Stimulated activated CD8-positive, alpha-beta memory T cell treated with anti-CD3 and anti-CD28 coated beads, Interleukin-15, amount 100 ng/mL, for 1 hour (primary cell): ENCODE measurements at regions not wholly inside any gene's neighbourhood (a gene's known extent, or its start where the extent isn't known, plus 50 kb on each side); places are given as distances from the start of the nearest gene placed in this dataset.

Experiments used
- DNase-seq: peaks from one replicate; pipeline ENCODE4 v3.0.0-alpha.2; 2020; ENCODE audit warnings: low read depth

- no peak for DNase-seq
Observed at GRCh38 chr19:28537896-28538295, 675.1 kb downstream of the UQCRFS1 start.

DNA sequence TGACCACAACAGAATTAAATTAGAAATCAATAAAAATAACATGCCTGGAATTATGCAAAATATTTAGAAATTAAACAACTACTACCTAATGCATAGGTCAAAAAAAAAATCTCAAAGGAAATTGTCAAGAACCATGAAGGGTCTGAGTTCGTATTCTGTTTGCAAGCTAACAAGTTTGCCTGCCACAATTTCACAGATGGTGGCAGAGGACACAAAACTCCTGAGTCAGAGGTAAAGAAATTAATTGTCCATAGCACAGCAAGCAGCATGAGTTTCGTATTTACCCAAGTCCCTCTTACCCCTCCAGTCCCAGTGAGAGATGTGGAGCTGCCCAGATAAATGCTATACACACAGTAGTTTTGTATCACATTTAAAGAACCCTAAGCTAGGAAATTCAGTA is 675.9 kb downstream of the UQCRFS1 start:
- no peak for DNase-seq

- no peak for DNase-seq
Observed at GRCh38 chr19:28535352-28535775, 677.6 kb downstream of the UQCRFS1 start.

- DNase-seq = no peak
Observed at GRCh38 chr19:28534766-28535351, 678.1 kb downstream of the UQCRFS1 start.

- no peak for DNase-seq
Observed at GRCh38 chr19:28532765-28533341, 680.1 kb downstream of the UQCRFS1 start.

- DNase-seq = no peak
Observed at GRCh38 chr19:28531979-28532378, 681.0 kb downstream of the UQCRFS1 start.

DNA sequence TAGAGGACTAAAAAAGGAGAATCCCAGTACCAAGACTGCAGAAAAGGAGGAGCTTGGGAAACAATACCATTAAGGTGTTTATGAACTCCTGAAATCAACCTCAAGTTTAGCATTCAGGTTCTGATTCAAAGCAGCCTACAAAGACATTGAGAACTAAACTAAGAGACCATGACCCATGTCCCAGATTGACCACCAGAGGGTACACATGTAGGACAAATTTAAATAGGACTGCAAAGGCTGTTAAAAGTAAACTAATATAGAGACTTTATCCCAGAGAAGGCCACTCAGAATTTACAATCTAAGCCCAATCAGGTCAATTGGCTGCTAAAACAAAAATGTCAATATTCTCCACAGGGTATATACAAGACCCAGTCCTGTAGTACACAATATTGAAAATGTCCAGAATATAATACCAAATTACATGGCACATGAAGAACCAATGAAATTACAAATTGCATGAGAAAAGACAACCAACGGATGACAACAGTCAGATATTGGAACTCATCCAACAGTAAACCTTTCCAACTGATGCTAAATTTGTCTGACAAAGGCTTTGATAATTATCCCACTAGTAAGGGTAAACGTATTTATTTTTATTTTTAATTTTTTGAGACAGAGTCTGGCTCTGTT is 682.4 kb downstream of the UQCRFS1 start:
- no peak for DNase-seq

DNA sequence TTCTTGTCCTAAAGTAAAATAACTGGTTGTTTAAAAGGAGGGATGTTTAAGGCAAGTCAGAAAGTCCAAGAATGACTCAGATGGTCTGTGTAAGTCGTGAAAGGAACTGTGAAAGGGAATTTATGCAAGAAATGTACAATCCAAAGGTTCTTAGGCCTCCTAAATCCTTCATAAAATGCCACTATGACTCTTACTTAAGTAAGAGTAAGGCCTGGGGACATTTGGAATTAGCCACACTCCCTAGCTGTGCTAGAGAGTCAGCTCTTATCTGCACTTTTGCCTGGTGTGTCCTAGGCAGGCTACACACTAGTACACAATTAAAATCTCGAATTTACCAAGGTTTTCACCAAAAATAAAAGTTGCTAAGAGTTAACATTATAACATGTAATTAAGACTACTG is 686.9 kb downstream of the UQCRFS1 start:
- DNase-seq = no peak

GRCh38 chr19:28523619-28524018 is 689.3 kb downstream of the UQCRFS1 start:
- DNase-seq = no peak

DNA sequence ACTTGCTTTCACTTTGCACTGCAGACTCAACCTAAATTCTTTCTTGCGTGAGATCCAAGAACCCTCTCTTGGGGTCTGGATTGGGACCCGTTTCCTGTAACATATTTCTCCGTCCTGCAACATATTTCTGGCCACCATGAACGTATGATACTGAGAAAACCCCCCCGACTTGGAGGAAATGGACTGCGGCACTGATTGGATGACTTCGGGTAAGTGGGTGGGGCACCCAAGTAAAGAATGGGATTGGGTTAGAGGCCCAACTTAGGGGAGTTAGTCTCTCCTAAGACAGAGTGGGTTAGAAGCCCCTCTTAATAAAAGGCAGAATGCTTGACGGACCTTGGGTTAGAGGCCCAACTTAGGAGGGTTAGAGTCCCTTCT is 690.4 kb downstream of the UQCRFS1 start:
- no peak for DNase-seq

DNA sequence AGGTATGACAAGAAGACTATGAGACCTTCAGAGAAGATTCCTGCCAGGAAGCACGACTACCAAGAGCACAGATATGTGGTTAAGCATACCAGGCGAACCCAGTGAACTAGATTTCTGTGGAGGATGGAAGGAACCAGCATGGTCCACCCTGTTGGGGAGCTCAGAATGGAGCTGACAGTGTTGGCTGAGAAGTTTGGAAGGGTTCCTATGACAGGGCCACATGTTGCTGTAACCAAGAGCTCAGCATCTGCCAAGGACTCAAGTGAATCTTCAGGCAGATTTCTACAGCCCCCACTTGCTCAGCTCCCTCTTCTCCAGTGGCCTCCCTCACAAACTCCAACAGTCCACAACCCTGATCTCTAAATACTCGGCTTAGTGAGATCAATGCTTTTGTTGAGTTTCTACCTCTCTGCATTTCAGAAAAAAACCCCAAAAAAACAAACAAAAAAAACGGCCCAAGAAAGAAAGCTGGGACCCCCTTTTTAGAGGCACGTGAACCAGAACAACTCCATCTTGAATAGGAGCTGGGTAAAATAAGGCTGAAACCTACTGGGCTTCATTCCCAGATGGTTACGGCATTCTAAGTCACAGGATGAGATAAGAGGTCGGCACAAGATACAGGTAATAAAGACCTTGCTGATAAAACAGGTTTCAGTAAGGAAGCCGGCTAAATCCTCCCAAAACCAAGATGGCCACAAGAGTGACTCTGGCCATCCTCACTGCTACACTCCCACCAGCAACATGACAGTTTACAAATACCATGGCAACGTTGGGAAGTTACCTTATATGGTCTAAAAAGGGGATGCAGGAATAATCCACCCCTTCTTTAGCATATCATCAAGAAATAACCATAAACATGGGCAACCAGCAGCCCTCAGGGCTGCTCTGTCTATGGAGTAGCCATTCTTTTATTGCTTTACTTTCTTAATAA is 691.1 kb downstream of the UQCRFS1 start:
- no peak for DNase-seq

DNA sequence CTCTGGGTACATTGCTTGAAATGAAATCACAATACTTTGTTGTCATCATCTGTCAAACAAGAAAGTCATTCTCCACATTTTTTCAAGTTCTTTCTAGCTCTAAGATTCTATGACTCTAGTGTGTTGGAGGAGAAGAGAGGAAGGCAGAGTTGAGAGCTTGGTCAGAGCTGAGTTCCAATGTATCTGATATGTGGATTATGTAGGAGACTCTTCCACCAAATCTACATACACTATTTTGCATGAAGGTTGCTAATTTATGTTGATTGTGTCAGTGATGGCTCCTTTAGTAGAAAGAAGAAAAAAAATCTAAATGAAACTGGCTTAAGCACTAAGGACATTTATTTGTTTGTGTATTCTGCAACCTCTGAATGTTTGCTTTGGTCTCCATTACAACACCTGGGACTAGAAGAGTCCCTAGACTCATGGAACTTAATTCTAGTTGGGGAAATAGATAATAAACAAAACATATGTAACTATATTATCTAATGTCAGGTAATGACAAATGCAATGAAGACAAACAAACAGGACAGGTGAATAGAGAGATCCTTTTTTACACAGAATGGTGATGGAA is 691.9 kb downstream of the UQCRFS1 start:
- no peak for DNase-seq

GRCh38 chr19:28519952-28520861 is 692.7 kb downstream of the UQCRFS1 start:
- DNase-seq = no peak

DNA sequence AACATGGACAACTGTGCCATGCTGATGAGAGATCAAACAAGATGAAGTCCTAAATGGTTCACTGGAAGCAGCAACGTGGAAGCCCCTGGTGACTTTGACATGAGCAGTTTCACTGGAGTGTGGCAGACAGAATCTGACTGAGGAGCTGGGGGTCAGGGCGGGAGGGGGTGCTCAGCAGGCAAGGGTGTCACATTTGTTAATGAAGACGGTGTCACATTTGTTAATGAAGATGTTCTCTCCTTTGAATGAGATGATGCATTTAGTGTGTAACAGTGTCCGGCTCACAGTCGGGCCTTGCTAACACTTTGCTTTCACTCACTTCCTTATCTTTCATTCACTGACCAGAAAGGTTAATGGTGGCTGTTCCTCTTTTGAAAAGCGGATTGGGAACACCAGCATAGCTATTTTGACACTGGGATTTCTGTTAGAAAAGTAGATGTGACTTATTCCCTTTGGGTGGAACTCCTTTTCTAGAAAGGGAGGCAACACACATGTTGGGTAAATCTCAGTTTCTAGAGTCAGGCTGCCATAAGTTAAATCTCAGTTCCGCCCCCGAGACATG is 693.7 kb downstream of the UQCRFS1 start:
- DNase-seq = no peak

GRCh38 chr19:28516415-28516872 is 696.5 kb downstream of the UQCRFS1 start:
- no peak for DNase-seq

DNA sequence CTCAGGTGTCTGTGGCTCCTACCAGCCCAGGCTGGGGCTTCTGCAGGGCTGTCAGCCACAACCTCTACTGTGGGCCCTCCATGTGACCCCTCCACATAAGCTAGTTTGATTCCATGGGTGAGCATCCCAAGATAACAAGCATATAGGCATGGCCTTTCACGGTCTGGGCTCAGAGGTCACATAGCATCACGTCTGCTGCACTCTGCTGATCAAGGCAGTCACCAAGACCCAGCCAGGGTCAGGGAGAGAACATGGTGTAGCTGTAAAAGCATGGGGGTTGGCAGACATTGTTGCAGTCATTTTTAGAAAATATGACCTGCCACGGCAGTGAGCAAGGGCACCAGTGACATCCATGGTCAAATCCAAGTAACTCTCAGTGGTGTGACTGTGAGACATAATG is 698.8 kb downstream of the UQCRFS1 start:
- no peak for DNase-seq

- no peak for DNase-seq
Observed at GRCh38 chr19:28511655-28512054, 701.3 kb downstream of the UQCRFS1 start.

GRCh38 chr19:28509079-28509895 is 703.7 kb downstream of the UQCRFS1 start:
- no peak for DNase-seq

- DNase-seq = no peak
Observed at GRCh38 chr19:28508666-28509065, 704.3 kb downstream of the UQCRFS1 start.

DNA sequence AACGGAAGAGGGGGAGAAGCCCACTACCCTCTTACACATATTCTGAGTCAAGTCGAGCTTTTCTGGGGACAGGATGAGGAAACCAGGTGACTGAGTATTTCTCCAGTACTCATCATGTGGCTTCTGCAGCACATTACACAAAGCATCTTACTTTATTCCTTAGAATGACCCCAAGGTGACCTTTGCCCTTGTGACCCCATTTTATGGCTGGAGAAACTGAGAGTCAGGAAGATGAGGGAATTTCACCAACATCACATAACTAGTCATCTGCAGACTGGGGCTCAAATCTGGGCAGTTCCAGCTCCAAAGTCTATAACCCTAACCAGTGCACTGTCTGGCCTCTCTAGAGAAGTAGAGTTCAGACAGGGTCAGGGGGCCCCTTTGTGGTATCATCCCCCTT is 707.0 kb downstream of the UQCRFS1 start:
- DNase-seq = no peak
